IMR-90 (cell line): ENCODE measurements at regions not wholly inside any gene's neighbourhood (a gene's known extent, or its start where the extent isn't known, plus 50 kb on each side); places are given as distances from the start of the nearest gene placed in this dataset.

Experiments
- ATAC-seq: fragments of 200-7000 bp; cut with Tn5 transposase; 2 replicates; pipeline ENCODE4 v1.9.1; 2020; ENCODE audit warnings: low read depth, mild to moderate bottlenecking, moderate library complexity
- BruUV-seq: library from RNA; stranded (reverse); fragments of 400-500 nt; replicated peaks from 2 replicates; lab custom pipeline; 2021; lab: Mats Ljungman, UMichigan
- CTCF ChIA-PET: fragments of 300-600 bp; formaldehyde crosslinking; extraction: SDS; loops from one replicate; lab custom pipeline; 2021; ENCODE audit warnings: antibody characterized with exemption; lab: Yijun Ruan, JAX
- POLR2A ChIA-PET: fragments of 300-600 bp; sonication (Branson Sonifier 250); formaldehyde crosslinking; loops from one replicate; lab custom pipeline; 2022; ENCODE audit warnings: antibody characterized with exemption; ENCODE audit not compliant: unreplicated experiment; lab: Charles Lee
- DNase-seq: peaks from one replicate; pipeline ENCODE4 v3.0.0; 2013
- H2AFZ ChIP-seq: replicated peaks from 2 replicates; pipeline ENCODE3; 2013; ENCODE audit warnings: low read length, mild to moderate bottlenecking; ENCODE audit not compliant: poor library complexity
- H2AK5ac ChIP-seq: 2 replicates; pipeline ENCODE4 v1.6.1; 2013; ENCODE audit warnings: low read depth, low read length, inconsistent platforms
- H2AK9ac ChIP-seq: replicated peaks from 2 replicates; pipeline ENCODE3; 2013; ENCODE audit warnings: mild to moderate bottlenecking, low read depth, low read length, moderate library complexity; ENCODE audit not compliant: poor library complexity
- H2BK120ac ChIP-seq: 2 replicates; pipeline ENCODE4 v1.6.1; 2013; ENCODE audit warnings: low read depth, low read length, inconsistent platforms
- H2BK15ac ChIP-seq: 3 replicates; pipeline ENCODE4 v1.6.1; 2013; ENCODE audit warnings: low read depth, low read length, inconsistent platforms
- H2BK20ac ChIP-seq: 2 replicates; pipeline ENCODE4 v1.6.1; 2013; ENCODE audit warnings: low read depth, mild to moderate bottlenecking, inconsistent platforms, low read length, moderate library complexity
- H2BK5ac ChIP-seq: 2 replicates; pipeline ENCODE4 v1.6.1; 2013; ENCODE audit warnings: mild to moderate bottlenecking, low read depth, low read length, inconsistent platforms; ENCODE audit not compliant: poor library complexity, severe bottlenecking
- H3K14ac ChIP-seq: replicated peaks from 2 replicates; pipeline ENCODE4 v1.6.1; 2013; ENCODE audit warnings: low read depth, low read length, inconsistent platforms
- H3K18ac ChIP-seq: 2 replicates; pipeline ENCODE4 v1.6.1; 2013; ENCODE audit warnings: low read depth, low read length, control low read depth
- H3K23ac ChIP-seq: 2 replicates; pipeline ENCODE4 v1.6.1; 2013; ENCODE audit warnings: low read depth, low read length, inconsistent platforms
- H3K27ac ChIP-seq: 2 replicates; pipeline ENCODE4 v1.5.1; 2013; ENCODE audit warnings: mild to moderate bottlenecking, control low read depth, low read length; ENCODE audit not compliant: insufficient read depth
- H3K27me3 ChIP-seq: 2 replicates; pipeline ENCODE4 v1.6.1; 2013; ENCODE audit warnings: low read length; ENCODE audit not compliant: control insufficient read depth, insufficient read depth
- H3K36me3 ChIP-seq: 2 replicates; pipeline ENCODE4 v1.6.1; 2013; ENCODE audit warnings: low read length, mixed read lengths; ENCODE audit not compliant: control insufficient read depth, insufficient read depth
- H3K4ac ChIP-seq: 2 replicates; pipeline ENCODE4 v1.6.1; 2013; ENCODE audit warnings: low read depth, low read length, inconsistent platforms
- H3K4me1 ChIP-seq: 2 replicates; pipeline ENCODE4 v1.6.1; 2013; ENCODE audit warnings: low read length, mixed read lengths; ENCODE audit not compliant: control insufficient read depth, insufficient read depth
- H3K4me2 ChIP-seq: 2 replicates; pipeline ENCODE4 v1.6.1; 2013; ENCODE audit warnings: low read depth, mild to moderate bottlenecking, control low read depth, low read length, moderate library complexity
- H3K4me3 ChIP-seq: 2 replicates; pipeline ENCODE4 v1.5.1; 2013; ENCODE audit warnings: low read depth, mild to moderate bottlenecking, control low read depth, low read length, moderate library complexity; ENCODE audit not compliant: insufficient read depth
- H3K56ac ChIP-seq: 2 replicates; pipeline ENCODE4 v1.6.1; 2013; ENCODE audit warnings: low read length, inconsistent platforms; ENCODE audit not compliant: insufficient read depth; ENCODE audit errors: extremely low read depth
- H3K79me1 ChIP-seq, 2 experiments: 2 replicates each; pipeline ENCODE4 v1.6.1; 2013; ENCODE audit warnings: low read length in 2 of 2, inconsistent platforms in 1 of 2, low read depth in 1 of 2
- H3K9ac ChIP-seq: 2 replicates; pipeline ENCODE4 v1.6.1; 2013; ENCODE audit warnings: low read depth, low read length, control low read depth
- H3K9me1 ChIP-seq: 2 replicates; pipeline ENCODE4 v1.6.1; 2013; ENCODE audit warnings: low read length, inconsistent platforms; ENCODE audit not compliant: insufficient read depth
- H3K9me3 ChIP-seq: 2 replicates; pipeline ENCODE4 v1.6.1; 2013; ENCODE audit warnings: low read length; ENCODE audit not compliant: control insufficient read depth, insufficient read depth
- H4K20me1 ChIP-seq: 2 replicates; pipeline ENCODE4 v1.6.1; 2013; ENCODE audit warnings: low read length, inconsistent platforms; ENCODE audit not compliant: insufficient read depth
- H4K5ac ChIP-seq: 2 replicates; pipeline ENCODE4 v1.6.1; 2013; ENCODE audit warnings: mild to moderate bottlenecking, low read depth, low read length, control low read depth
- H4K8ac ChIP-seq, 2 experiments: 2 replicates each; pipeline ENCODE4 v1.6.1; 2013; ENCODE audit warnings: low read depth in 2 of 2, low read length in 2 of 2, control low read depth in 1 of 2, inconsistent platforms in 1 of 2
- H4K91ac ChIP-seq: 2 replicates; pipeline ENCODE4 v1.6.1; 2013; ENCODE audit warnings: low read depth, low read length, inconsistent platforms; ENCODE audit not compliant: insufficient read depth
- BHLHE40 ChIP-seq: fragments of 150-350 bp; IDR thresholded peaks from 2 replicates; pipeline ENCODE4 v1.6.1; 2016; ENCODE audit warnings: mild to moderate bottlenecking, low read depth, low read length
- CEBPB ChIP-seq: IDR thresholded peaks from 2 replicates; pipeline ENCODE4 v1.6.1; 2012; ENCODE audit warnings: low read depth, low read length, improper control_type of control experiment
- CHD1 ChIP-seq: IDR thresholded peaks from 2 replicates; pipeline ENCODE4 v1.6.1; 2012; ENCODE audit warnings: low read depth, low read length, improper control_type of control experiment
- FOS ChIP-seq: fragments of 150-350 bp; IDR thresholded peaks from 2 replicates; pipeline ENCODE4 v1.6.1; 2016; ENCODE audit warnings: low read depth, low read length
- MAFK ChIP-seq: IDR thresholded peaks from 2 replicates; pipeline ENCODE4 v1.6.1; 2012; ENCODE audit warnings: low read depth, low read length, improper control_type of control experiment
- MAZ ChIP-seq: IDR thresholded peaks from 2 replicates; pipeline ENCODE4 v1.6.1; 2012; ENCODE audit warnings: low read depth, mild to moderate bottlenecking, low read length, improper control_type of control experiment, moderate library complexity, borderline replicate concordance
- MXI1 ChIP-seq: IDR thresholded peaks from 2 replicates; pipeline ENCODE4 v1.6.1; 2012; ENCODE audit warnings: low read depth, mild to moderate bottlenecking, low read length, moderate library complexity, borderline replicate concordance
- NFE2L2 ChIP-seq: fragments of 150-350 bp; IDR thresholded peaks from 2 replicates; pipeline ENCODE4 v1.6.1; 2016; ENCODE audit warnings: low read depth, mild to moderate bottlenecking, low read length
- POLR2A ChIP-seq: IDR thresholded peaks from 2 replicates; pipeline ENCODE4 v1.6.1; 2012; ENCODE audit warnings: mild to moderate bottlenecking, low read depth, low read length
- RAD21 ChIP-seq: IDR thresholded peaks from 2 replicates; pipeline ENCODE4 v1.6.1; 2012; ENCODE audit warnings: low read length, improper control_type of control experiment
- RCOR1 ChIP-seq: IDR thresholded peaks from 2 replicates; pipeline ENCODE4 v1.6.1; 2012; ENCODE audit warnings: mild to moderate bottlenecking, low read length, improper control_type of control experiment; ENCODE audit not compliant: insufficient replicate concordance
- RFX5 ChIP-seq: IDR thresholded peaks from 2 replicates; pipeline ENCODE4 v1.8.0; 2012; ENCODE audit warnings: low read depth, mild to moderate bottlenecking, low read length, moderate library complexity
- SMC3 ChIP-seq: fragments of 150-350 bp; IDR thresholded peaks from 2 replicates; pipeline ENCODE4 v1.6.1; 2016; ENCODE audit warnings: low read depth, mild to moderate bottlenecking, antibody characterized with exemption, low read length, moderate library complexity
- whole genome bisulfite sequencing, 2 experiments: methylation state at CpG; one replicate each; pipeline versions ENCODE4 v1.1.5 to v1.1.7; 2013; ENCODE audit warnings: missing lambda C conversion rate in 2 of 2; ENCODE audit not compliant: insufficient read length in 1 of 2; ENCODE audit errors: extremely low coverage in 2 of 2; 5-methylcytosine and 5-hydroxymethylcytosine counted together
- dilution Hi-C: fragments of 300-500 bp; cut with HindIII; formaldehyde crosslinking; loops from one replicate; pipeline ENCODE4 v1.14.3; 2018; ENCODE audit warnings: low sequenced_read_pairs; ENCODE audit not compliant: unreplicated experiment
- in situ Hi-C: fragments of 300-500 bp; cut with MboI; formaldehyde crosslinking; loops from 3 replicates; pipeline ENCODE4 v1.14.3; 2019; ENCODE audit warnings: low sequenced_read_pairs, inconsistent platforms, mixed read lengths
- intact Hi-C: fragments of 100-400 bp; cut with micrococcal nuclease; formaldehyde crosslinking; loops from 2 replicates; pipeline ENCODE4 v1.10.0; 2022
- TF ChIP-seq, protein P1 (sequence below): conservative IDR thresholded peaks from 2 replicates; pipeline ENCODE4 v1.5.1; 2012; ENCODE audit warnings: mild to moderate bottlenecking, low read depth, low read length, improper control_type of control experiment
- TF ChIP-seq, protein P2 (sequence below): fragments of 150-350 bp; IDR thresholded peaks from 2 replicates; pipeline ENCODE4 v1.6.1; 2017; ENCODE audit warnings: mild to moderate bottlenecking, antibody characterized with exemption, low read length, low read depth
- TF ChIP-seq, protein P3 (sequence below): fragments of 150-350 bp; IDR thresholded peaks from 2 replicates; pipeline ENCODE4 v1.6.1; 2016; ENCODE audit warnings: low read depth, mild to moderate bottlenecking, low read length, moderate library complexity, borderline replicate concordance

DNA sequence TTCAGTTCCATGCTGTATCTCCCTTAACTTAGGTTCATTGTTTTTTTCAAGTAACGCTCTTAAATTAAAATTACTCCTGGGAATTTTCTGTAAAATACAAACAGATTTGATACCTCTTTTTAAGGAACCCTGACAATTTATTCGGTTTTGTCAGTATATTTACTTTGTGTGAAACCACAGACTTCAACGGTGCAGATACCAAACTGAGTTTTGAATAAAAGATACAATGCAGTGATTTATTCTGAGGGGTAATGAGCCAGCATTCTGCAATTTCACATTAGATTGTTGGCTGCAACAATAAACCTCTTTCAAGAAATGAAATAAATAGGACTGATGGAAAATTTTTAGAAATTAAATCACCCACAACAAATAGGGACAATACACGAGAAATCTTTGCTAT is 308.6 kb upstream of the EDIL3 start:
- H3K27me3 ChIP-seq = no peaks in the 10 kb centered on the region

More for the DNA sequence above, 308.6 kb upstream of the EDIL3 start:
- ATAC-seq (no peak), DNase-seq (no peak)
- Histone ChIP-seq H2AK9ac (no peak overlapping the region), H2BK120ac (no peak overlapping the region), H3K9me1 (no peaks in the 10 kb centered on the region), H3K4ac (no peak overlapping the region), H3K9me3 (no peaks in the 10 kb centered on the region), H4K5ac (no peak overlapping the region), H3K9ac (no peak overlapping the region), H2AK5ac (no peak overlapping the region), H3K56ac (no peak overlapping the region), H2BK5ac (no peak overlapping the region), H3K27ac (no peak overlapping the region), H2BK20ac (no peak overlapping the region), H3K36me3 (no peaks in the 10 kb centered on the region), H3K14ac (no peak overlapping the region), H2BK15ac (no peak overlapping the region), H3K4me1 (no peaks in the 10 kb centered on the region), H3K4me3 (no peak overlapping the region), H3K79me1 (no peaks in the 10 kb centered on the region), H2AFZ (no peak overlapping the region), H3K4me2 (no peak overlapping the region), H3K18ac (no peak overlapping the region), H4K20me1 (no peaks in the 10 kb centered on the region), H3K23ac (no peak overlapping the region), H4K91ac (no peak overlapping the region), H4K8ac (no peak overlapping the region)
- dilution Hi-C loops (no loop called here), intact Hi-C loops (no loop called here), in situ Hi-C loops (no loop called here)
- BruUV-seq = no TSS peak
- TF ChIP-seq POLR2A (no peak), MXI1 (no peak), MAFK (no peak), BHLHE40 (no peak), FOS (no peak), CHD1 (no peak), RFX5 (no peak), NFE2L2 (no peak), SMC3 (no peak), RCOR1 (no peak), RAD21 (no peak), CEBPB (no peak), MAZ (no peak)
- TF ChIP-seq, protein P1, sequence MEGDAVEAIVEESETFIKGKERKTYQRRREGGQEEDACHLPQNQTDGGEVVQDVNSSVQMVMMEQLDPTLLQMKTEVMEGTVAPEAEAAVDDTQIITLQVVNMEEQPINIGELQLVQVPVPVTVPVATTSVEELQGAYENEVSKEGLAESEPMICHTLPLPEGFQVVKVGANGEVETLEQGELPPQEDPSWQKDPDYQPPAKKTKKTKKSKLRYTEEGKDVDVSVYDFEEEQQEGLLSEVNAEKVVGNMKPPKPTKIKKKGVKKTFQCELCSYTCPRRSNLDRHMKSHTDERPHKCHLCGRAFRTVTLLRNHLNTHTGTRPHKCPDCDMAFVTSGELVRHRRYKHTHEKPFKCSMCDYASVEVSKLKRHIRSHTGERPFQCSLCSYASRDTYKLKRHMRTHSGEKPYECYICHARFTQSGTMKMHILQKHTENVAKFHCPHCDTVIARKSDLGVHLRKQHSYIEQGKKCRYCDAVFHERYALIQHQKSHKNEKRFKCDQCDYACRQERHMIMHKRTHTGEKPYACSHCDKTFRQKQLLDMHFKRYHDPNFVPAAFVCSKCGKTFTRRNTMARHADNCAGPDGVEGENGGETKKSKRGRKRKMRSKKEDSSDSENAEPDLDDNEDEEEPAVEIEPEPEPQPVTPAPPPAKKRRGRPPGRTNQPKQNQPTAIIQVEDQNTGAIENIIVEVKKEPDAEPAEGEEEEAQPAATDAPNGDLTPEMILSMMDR = no peak
- TF ChIP-seq, protein P2, sequence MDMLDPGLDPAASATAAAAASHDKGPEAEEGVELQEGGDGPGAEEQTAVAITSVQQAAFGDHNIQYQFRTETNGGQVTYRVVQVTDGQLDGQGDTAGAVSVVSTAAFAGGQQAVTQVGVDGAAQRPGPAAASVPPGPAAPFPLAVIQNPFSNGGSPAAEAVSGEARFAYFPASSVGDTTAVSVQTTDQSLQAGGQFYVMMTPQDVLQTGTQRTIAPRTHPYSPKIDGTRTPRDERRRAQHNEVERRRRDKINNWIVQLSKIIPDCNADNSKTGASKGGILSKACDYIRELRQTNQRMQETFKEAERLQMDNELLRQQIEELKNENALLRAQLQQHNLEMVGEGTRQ = no peak
- TF ChIP-seq, protein P3, sequence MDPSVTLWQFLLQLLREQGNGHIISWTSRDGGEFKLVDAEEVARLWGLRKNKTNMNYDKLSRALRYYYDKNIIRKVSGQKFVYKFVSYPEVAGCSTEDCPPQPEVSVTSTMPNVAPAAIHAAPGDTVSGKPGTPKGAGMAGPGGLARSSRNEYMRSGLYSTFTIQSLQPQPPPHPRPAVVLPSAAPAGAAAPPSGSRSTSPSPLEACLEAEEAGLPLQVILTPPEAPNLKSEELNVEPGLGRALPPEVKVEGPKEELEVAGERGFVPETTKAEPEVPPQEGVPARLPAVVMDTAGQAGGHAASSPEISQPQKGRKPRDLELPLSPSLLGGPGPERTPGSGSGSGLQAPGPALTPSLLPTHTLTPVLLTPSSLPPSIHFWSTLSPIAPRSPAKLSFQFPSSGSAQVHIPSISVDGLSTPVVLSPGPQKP = no peak
- WGBS, 2 experiments = no CpG with 5 or more reads among the region's 4 CpGs
- CTCF ChIA-PET = interaction anchor here (0.6 kb wide), 1 partner anchor 53 kb away, joined by 4 read pairs; no protein-coding TSS in a partner anchor
- POLR2A ChIA-PET = no interaction called here
